DND-41 (cell line): ENCODE measurements at regions not wholly inside any gene's neighbourhood (a gene's known extent, or its start where the extent isn't known, plus 50 kb on each side); places are given as distances from the start of the nearest gene placed in this dataset.

ENCODE experiments used
- EZH2 ChIP-seq: IDR thresholded peaks from 3 replicates; pipeline ENCODE4 v1.6.1; 2012; ENCODE audit warnings: borderline replicate concordance, low read depth, mild to moderate bottlenecking, moderate library complexity, low read length, inconsistent platforms; ENCODE audit not compliant: severe bottlenecking
- TF ChIP-seq, protein P1 (sequence below): IDR thresholded peaks from 2 replicates; pipeline ENCODE4 v1.5.1; 2012; ENCODE audit warnings: borderline replicate concordance, low read length, moderate library complexity, mild to moderate bottlenecking; ENCODE audit not compliant: poor library complexity, severe bottlenecking; ENCODE audit errors: extremely low read depth

DNA sequence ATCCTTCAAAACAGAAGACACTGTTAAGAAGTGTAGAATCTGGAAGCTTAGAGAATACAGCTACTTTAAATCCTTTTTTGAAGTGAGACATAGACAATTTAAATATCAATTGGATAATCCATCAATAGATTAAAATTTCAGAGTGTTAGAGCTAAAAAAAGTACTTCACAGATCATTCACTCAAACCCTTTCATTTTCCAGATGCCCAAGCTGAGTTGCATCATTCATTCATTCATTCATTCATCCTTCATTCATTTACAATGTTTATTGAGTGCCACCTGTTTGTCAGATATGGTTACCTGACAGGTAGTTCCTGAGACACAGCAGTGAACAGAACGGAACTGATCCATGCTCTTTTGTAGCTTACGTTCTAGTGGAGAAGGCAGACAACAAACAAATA is 290.7 kb upstream of the MTPN start:
- TF ChIP-seq, protein P1, sequence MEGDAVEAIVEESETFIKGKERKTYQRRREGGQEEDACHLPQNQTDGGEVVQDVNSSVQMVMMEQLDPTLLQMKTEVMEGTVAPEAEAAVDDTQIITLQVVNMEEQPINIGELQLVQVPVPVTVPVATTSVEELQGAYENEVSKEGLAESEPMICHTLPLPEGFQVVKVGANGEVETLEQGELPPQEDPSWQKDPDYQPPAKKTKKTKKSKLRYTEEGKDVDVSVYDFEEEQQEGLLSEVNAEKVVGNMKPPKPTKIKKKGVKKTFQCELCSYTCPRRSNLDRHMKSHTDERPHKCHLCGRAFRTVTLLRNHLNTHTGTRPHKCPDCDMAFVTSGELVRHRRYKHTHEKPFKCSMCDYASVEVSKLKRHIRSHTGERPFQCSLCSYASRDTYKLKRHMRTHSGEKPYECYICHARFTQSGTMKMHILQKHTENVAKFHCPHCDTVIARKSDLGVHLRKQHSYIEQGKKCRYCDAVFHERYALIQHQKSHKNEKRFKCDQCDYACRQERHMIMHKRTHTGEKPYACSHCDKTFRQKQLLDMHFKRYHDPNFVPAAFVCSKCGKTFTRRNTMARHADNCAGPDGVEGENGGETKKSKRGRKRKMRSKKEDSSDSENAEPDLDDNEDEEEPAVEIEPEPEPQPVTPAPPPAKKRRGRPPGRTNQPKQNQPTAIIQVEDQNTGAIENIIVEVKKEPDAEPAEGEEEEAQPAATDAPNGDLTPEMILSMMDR: no peak
- TF ChIP-seq EZH2: no peak
